ENCODE measurements at regions not wholly inside any gene's neighbourhood (a gene's known extent, or its start where the extent isn't known, plus 50 kb on each side); places are given as distances from the start of the nearest gene placed in this dataset.

- no TSS peak for BruUV-seq (replicated peaks)
- no peaks in the 10 kb centered on the region for H3K4me1 ChIP-seq (ENCODE audit: control insufficient read depth, insufficient read depth, low read length)
- H3K9ac ChIP-seq (ENCODE audit: control insufficient read depth, insufficient read depth, low read length), result no peak overlapping the region
- 3% methylated on average over 2 of the region's 2 CpGs for WGBS (ENCODE audit: insufficient coverage, insufficient replicate concordance, low lambda C conversion rate, missing lambda C conversion rate)
- POLR2A ChIA-PET, result no interaction called here
- no peaks in the 10 kb centered on the region for H4K20me1 ChIP-seq (ENCODE audit: control insufficient read depth, insufficient read depth)
- no peak for DNase-seq (ENCODE audit: low read depth, low spot score)
- CTCF ChIA-PET, result no interaction called here
- no peak for FAIRE-seq
- intact Hi-C loops (cut with micrococcal nuclease; ENCODE audit: unreplicated experiment) (no loop called here), in situ Hi-C loops (cut with MboI) (no loop called here)
- no peaks in the 10 kb centered on the region; the same call in 1 of the 3 replicates for H3K9me3 ChIP-seq (replicated peaks; ENCODE audit: control insufficient read depth, insufficient read depth, low read length)
- H3K4me3 ChIP-seq, result no peak overlapping the region
- RAD21 ChIA-PET (ENCODE audit: unreplicated experiment), result no interaction called here
- no peak overlapping the region for H3K4me2 ChIP-seq (ENCODE audit: control insufficient read depth, insufficient read depth)
- SMC1A ChIA-PET (ENCODE audit: uncharacterized antibody, unreplicated experiment), result interaction anchor here (1.9 kb wide), 1 partner anchor 16 kb away, joined by 5 read pairs; no protein-coding TSS in a partner anchor
- H3K27ac ChIP-seq (ENCODE audit: control insufficient read depth, insufficient read depth), result no peak overlapping the region
- H3K79me2 ChIP-seq (ENCODE audit: control insufficient read depth, insufficient read depth, low read length), result no peaks in the 10 kb centered on the region
- H3K36me3 ChIP-seq (ENCODE audit: control insufficient read depth in 2 of 2, insufficient read depth in 2 of 2, low read length in 1 of 2), result no peaks in the 10 kb centered on the region
- H2AFZ ChIP-seq (ENCODE audit: control insufficient read depth, low read depth, low read length), result no peak overlapping the region
- no peak for ATAC-seq
- no peak for TF ChIP-seq HDAC2 (IDR thresholded peaks at IDR 0.05)
- TF ChIP-seq E2F8 (IDR thresholded peaks at IDR 0.05; ENCODE audit: low read depth, partially characterized antibody), result no peak
- no peak for TF ChIP-seq GATAD2B (conservative IDR thresholded peaks at IDR 0.05; ENCODE audit: low read depth)
- TF ChIP-seq BCL11A (IDR thresholded peaks at IDR 0.05; ENCODE audit: low read depth, low read length), result no peak
- TF ChIP-seq PKNOX1 (IDR thresholded peaks at IDR 0.05), result no peak
- TF ChIP-seq IRF5 (IDR thresholded peaks at IDR 0.05; ENCODE audit: borderline replicate concordance), result no peak
- no peak for TF ChIP-seq YY1 (IDR thresholded peaks at IDR 0.05; ENCODE audit: low read depth, low read length)
- no peak for TF ChIP-seq GABPA (IDR thresholded peaks at IDR 0.05; ENCODE audit: low read depth)
- no peak for TF ChIP-seq ATF2 (IDR thresholded peaks at IDR 0.05; ENCODE audit: low read length)
- TF ChIP-seq WRNIP1 (IDR thresholded peaks at IDR 0.05; ENCODE audit: borderline replicate concordance, low read depth, low read length), result no peak
- TF ChIP-seq ZSCAN29 (IDR thresholded peaks at IDR 0.05), result no peak
- TF ChIP-seq PAX8 (IDR thresholded peaks at IDR 0.05), result no peak
- TF ChIP-seq CHD1 (IDR thresholded peaks at IDR 0.05; ENCODE audit: low read depth, low read length), result no peak
- H3K27me3 ChIP-seq (replicated peaks in 1 of 2; ENCODE audit: control insufficient read depth in 2 of 2, insufficient read depth in 2 of 2, low read length in 1 of 2), result no peaks in the 10 kb centered on the region
Observed at GRCh38 chr6:147042679-147043078, 161.5 kb upstream of the STXBP5 start.

Measured in GM12878 (cell line).